IPS DF 4.7 (cell line): ENCODE measurements at regions not wholly inside any gene's neighbourhood (a gene's known extent, or its start where the extent isn't known, plus 50 kb on each side); places are given as distances from the start of the nearest gene placed in this dataset.
"Not testable (repeated sequence)": the region's sequence is repeated elsewhere in the genome, so short reads cannot be mapped to it uniquely, and the experiment has no call there.

ENCODE experiments used
- DNase-seq: peaks from one replicate; pipeline ENCODE4 v3.0.0-alpha.2; 2013; ENCODE audit warnings: low spot score; ENCODE audit errors: extremely low read depth

GRCh38 chr7:10568891-10569290, 404.8 kb upstream of the PHF14 start:
- no peak for DNase-seq

- no peak for DNase-seq
Observed at GRCh38 chr7:10571759-10572158, 401.9 kb upstream of the PHF14 start.

GRCh38 chr7:10577866-10578374, 395.8 kb upstream of the PHF14 start:
- no peak for DNase-seq

- no peak for DNase-seq
Observed at GRCh38 chr7:10579561-10579960, 394.1 kb upstream of the PHF14 start.

- no peak for DNase-seq
Observed at GRCh38 chr7:10584886-10585285, 388.8 kb upstream of the PHF14 start.

GRCh38 chr7:10588084-10588483, 385.6 kb upstream of the PHF14 start:
- no peak for DNase-seq

GRCh38 chr7:10592604-10593003, 381.1 kb upstream of the PHF14 start:
- DNase-seq = no peak

GRCh38 chr7:10593080-10593479, 380.6 kb upstream of the PHF14 start:
- no peak for DNase-seq

- no peak for DNase-seq
Observed at GRCh38 chr7:10596827-10597226, 376.8 kb upstream of the PHF14 start.

- DNase-seq = no peak
Observed at GRCh38 chr7:10604128-10604527, 369.5 kb upstream of the PHF14 start.

GRCh38 chr7:10612950-10613349, 360.7 kb upstream of the PHF14 start:
- no peak for DNase-seq

- no peak for DNase-seq
Observed at GRCh38 chr7:10618953-10619352, 354.7 kb upstream of the PHF14 start.

GRCh38 chr7:10632712-10633111, 341.0 kb upstream of the PHF14 start:
- no peak for DNase-seq

GRCh38 chr7:10634239-10634638, 339.4 kb upstream of the PHF14 start:
- DNase-seq = no peak

GRCh38 chr7:10637991-10638390, 335.7 kb upstream of the PHF14 start:
- no peak for DNase-seq

GRCh38 chr7:10643545-10643944, 330.1 kb upstream of the PHF14 start:
- DNase-seq = no peak

- DNase-seq = no peak
Observed at GRCh38 chr7:10644849-10645248, 328.8 kb upstream of the PHF14 start.

- DNase-seq = no peak
Observed at GRCh38 chr7:10646194-10646593, 327.5 kb upstream of the PHF14 start.

GRCh38 chr7:10648289-10648688, 325.4 kb upstream of the PHF14 start:
- DNase-seq = no peak

GRCh38 chr7:10649120-10649519, 324.6 kb upstream of the PHF14 start:
- not testable (repeated sequence) for DNase-seq

GRCh38 chr7:10655031-10655430, 318.6 kb upstream of the PHF14 start:
- DNase-seq = no peak

GRCh38 chr7:10657201-10657600, 316.5 kb upstream of the PHF14 start:
- no peak for DNase-seq

- no peak for DNase-seq
Observed at GRCh38 chr7:10657837-10658236, 315.8 kb upstream of the PHF14 start.

- no peak for DNase-seq
Observed at GRCh38 chr7:10662491-10662890, 311.2 kb upstream of the PHF14 start.
